Suppressor macrophage (primary cell): ENCODE measurements at regions not wholly inside any gene's neighbourhood (a gene's known extent, or its start where the extent isn't known, plus 50 kb on each side); places are given as distances from the start of the nearest gene placed in this dataset.
"Not testable (repeated sequence)": the region's sequence is repeated elsewhere in the genome, so short reads cannot be mapped to it uniquely, and the experiment has no call there.

ENCODE experiments used
- DNase-seq, 4 experiments: peaks; one replicate each; pipeline ENCODE4 v3.0.0-alpha.2; 2020 to 2022

DNA sequence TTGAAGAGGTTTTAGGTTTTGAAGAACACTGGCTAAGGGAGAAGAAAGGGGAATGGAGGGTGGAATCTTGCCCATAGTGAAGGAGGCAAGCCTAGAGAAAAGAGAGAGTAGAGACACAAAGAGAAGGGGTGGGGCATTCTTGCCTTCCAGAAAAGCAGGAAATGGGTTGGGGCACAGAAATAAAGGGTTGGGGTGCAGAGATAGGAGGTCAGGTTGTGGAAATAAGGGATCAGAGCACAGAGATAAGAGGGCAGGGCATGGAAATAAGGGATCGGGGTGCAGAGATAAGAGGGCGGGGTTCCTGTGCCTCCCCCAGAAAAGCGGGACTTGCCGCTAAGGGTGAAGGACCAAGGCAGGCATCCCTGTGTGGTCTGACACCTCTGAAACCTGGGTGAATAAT is 69.9 kb downstream of the ALG1L2 start:
- DNase-seq = not testable (repeated sequence)

DNA sequence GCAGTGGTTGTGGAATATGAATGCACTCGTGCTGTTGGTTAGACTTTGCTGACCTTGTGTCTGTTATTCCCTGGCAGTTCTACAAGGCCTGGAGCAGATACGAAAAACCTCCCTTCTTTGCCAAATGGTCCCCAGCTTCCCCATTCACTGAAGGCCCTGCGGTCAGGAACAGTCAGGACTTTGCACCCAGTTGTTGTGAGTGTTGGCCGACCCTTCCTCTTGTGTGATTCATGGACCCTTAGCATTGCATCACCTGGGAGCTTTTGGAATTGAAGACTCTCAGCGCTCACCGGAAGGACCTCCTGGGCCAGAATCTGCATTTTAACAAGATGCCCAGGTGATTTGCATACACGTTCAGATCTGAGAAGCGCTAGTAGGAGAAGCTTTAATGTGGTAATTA is 71.6 kb downstream of the ALG1L2 start:
- DNase-seq = not testable (repeated sequence)

DNA sequence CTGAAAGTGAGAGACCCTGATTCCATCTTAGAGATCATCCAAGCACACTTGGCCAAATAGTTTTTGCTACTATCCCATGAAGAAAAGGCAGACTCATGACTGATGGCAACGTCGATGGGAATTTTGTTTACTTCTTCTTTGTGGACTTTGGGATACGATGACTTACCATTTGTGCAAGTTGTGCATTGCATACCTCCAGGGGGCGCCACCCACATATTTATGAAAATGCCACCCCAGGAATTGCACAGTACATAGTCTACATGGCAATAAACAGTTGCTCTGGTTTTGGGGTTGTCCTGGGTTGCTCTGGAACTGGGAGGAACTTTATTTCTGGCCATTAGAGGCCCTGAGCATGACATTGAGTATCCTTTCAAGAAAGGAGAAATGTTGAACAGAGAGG is 73.8 kb downstream of the ALG1L2 start:
- not testable (repeated sequence) for DNase-seq

DNA sequence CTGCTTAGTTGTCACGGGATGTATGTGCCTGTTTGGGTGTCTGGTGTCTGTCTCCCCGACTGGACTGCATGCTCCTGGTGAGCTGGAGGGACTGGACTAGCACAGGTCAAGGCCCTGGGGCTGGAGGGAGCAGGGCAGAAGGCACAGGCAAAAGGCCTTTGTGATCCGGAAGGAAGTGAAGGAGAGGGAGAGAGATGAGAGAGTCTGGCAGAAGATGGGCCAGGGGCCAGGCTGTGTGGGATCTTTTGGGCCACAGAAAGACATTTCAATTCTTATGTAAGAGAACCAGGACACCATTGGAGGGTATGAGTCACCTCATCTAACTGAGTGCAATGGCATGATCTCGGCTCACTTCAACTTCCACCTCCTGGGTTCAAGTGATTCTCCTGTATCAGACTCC is 85.2 kb downstream of the ALG1L2 start:
- not testable (repeated sequence) for DNase-seq

DNA sequence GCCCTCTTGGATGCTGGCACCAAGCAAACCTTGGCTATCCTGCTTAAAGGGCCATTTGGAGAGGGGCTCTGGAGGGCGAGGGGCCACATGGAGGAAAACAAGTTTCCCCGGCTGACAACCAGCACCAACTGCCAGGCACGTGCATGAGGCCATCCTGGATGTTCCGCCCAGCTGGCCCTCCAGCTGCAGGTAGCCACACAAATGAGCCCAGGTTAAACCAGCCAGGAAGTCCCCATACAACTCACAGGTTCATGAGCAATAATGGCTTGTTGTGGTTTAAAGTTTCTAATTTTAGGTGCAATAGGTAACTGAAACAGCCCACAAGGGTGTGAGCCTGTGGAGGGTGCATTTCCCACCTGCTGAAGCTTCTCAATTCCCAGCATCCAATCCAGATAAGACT is 93.6 kb downstream of the ALG1L2 start:
- not testable (repeated sequence) for DNase-seq

DNA sequence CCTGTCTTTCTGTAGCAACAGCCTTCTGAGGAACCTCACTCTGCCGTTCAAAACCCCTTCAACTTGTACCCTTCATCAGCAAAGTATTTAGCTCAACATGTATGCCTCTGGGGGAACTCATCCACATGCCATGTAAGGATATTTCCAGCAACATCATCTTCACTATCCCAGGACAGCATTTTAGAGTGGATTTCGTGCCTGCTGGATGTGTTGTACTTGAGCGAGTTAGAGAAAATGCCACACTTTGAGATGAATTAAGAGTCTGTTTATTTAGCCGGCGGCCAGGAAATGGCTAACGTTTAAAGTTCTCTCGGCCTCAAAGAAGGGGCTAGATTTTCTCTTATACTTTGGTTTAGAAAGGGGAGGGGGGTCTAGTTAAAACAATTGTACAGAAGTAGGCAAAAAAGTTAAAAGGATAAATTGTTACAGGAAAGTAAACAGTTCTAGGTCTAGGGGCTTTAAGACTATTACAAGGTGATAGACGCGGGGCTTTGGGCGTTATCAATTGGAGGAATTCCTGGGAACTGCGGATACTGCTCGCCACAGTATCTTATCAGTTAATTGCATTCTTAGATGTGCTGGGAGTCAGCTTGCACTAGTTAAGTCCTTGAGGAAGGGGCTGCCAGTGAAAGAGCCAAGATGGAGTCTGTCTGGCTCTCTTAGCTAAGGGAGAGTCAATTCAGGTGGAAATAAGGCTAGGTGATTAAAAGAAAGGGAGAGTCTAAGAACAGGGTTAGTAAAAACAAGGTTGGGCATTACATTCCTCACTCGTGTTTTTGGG is 95.0 kb downstream of the ALG1L2 start:
- DNase-seq = peak in 1 of 4 experiments; percentile 1

DNA sequence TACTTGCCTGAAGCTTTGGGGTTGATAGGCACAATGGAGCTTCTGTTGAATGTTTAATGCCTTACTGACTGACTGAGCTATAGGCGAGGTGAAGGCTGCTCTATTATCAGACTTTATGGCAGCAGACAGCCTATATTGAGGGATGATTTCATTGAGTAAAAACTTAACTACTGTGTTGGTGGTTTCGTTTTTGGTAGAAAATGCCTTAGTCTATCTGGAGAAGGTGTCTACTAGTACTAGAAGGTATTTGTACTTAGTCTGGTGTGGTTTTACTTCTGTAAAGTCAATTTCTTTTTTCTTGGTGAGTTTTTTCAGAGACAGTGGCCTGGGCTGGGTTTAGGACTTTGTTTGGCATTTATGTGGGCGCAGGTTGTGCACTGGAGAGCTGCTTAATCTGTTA is 97.2 kb downstream of the ALG1L2 start:
- not testable (repeated sequence) for DNase-seq

DNA sequence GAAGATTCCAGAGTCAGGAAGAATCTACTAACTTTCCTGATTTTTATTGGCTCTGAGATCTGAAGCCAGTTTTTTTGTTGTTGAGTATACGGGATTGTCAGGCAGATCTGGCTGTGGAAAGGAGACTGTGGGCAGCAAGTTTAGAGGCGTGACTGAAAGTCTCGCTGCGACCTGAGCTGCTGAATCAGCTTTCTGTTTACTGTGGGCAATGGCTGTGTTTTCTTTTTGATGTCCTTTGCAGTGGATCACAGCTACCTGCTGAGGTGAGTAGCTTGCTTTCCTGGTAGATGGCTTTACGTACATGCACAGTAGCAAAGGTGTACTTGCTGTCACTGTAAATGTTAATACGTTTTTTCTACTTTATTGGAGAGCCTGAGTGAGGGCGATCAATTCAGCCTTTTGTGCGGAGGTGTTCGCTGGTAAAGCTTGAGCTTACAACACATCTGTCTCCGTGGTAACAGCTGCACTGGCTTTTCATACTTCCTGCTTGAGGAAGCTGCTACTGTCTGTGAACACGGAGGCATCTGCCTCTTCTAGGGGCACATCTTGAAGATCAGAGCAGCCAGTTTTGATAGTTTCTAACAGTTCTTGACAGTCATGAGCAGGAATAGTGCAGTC is 97.8 kb downstream of the ALG1L2 start:
- DNase-seq = peak; percentile 40 to 59 (median 50)

DNA sequence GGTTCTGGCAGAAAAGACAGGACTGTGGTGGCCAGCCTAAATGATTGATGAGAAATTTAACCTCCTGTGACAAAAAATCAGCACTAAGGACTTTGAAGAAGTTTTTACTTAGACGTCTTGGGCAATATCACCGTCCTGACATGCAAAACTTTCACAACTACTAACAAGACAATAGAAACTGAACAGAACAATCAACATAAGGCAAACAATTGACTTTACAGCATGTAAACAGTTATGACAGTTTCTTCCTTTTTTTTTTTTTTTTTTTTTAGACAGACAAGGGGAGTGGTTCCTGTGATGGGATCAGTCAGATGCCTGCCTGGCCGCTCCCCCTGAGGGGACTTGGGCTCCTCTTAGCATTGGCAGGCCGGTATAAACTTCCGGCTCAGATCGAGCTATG is 100.8 kb downstream of the ALG1L2 start:
- DNase-seq = peak in 2 of 4 experiments; percentile 15 to 51

DNA sequence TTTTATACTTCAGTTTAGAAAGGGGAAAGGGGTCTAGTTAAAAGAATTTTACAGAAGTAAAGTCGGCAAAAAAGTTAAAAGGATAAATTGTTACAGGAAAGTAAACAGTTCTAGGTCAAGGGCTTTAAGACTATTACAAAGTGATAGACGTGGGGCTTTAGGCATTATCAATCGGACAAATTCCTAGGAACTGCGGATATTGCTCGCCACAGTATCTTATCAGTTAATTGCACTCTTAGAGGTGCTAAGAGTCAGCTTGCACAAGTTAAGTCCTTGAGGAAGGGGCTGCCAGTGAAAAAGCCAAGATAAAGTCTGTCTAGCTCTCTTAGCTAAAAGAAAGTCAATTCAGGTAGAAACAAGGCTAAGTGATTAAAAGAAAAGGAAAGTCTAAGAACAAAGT is 102.1 kb downstream of the ALG1L2 start:
- DNase-seq = not testable (repeated sequence)

DNA sequence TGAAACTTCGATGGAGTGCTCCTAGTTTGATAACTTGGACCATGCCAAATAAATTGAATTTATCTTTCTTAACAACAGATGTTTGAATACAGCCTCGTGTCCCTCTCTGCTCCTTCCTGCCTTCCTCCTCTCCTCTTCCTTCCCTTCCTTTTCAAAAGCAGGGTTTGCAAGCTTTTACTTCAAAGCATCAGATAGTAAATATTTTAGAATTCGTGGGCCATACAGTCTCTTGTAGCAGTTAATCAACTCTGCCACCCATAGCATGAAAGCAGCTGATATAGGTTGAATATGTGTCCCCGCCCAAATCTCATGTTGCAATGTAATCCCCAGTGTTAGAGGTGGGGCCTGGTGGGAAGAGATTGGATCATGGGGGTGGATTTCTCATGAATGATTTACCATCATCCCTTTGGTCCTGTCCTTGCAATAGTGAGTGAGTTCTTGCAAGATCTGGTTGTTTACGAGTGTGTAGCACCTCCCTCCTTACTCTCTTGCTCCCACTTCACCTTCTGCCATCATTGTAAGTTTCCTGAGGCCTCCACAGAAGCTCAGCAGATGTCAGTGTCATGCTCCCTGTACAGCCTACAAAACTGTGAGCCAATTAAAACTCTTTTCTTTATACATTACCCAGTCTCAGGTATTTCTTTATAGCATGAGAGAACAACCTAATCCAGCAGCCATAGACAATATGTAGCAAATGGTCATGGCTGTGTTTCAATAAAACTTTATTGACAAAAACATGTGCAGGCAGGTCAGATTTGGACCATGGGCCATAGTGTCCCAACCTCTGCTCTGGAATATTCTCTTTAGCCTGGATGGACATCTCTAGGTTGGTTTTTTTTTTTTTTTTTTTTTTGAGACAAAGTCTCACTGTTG is 102.8 kb downstream of the ALG1L2 start:
- not testable (repeated sequence) for DNase-seq

DNA sequence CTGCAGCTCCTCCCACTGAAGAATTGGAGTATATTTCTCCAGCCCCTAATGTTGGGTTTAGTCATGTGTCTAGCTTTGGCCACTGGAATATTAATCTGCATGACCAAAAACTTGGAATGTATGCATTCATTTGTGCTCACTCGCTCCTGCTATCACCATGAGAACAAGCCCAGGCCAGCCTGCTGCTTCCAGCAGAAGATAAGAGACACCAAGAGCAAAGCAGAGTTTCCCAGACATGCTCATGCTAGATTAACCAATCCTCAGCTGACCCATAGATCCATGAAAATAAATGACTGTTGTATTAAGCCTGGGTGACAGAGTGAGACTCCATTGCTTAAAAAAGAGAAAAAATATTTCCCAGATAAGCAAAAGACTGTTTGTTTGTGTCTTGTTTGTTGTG is 119.6 kb downstream of the ALG1L2 start:
- not testable (repeated sequence) for DNase-seq

DNA sequence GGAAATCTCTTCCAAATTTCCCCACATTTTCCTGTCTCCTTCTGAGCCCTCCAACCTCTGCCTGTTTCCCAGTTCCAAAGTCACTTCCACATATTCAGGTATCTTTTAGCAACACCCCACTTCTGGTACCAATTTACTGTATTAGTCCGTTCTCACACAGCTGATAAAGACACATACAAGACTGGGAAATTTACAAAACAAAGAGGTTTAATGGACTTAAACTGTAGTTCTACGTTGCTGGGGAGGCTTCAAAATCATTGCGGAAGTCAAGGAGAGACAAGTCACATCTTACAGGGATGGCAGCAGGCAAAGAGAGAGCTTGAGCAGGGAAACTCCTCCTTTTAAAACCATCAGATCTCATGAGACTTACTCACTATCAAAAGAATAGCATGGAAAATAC is 122.0 kb downstream of the ALG1L2 start:
- DNase-seq = not testable (repeated sequence)

DNA sequence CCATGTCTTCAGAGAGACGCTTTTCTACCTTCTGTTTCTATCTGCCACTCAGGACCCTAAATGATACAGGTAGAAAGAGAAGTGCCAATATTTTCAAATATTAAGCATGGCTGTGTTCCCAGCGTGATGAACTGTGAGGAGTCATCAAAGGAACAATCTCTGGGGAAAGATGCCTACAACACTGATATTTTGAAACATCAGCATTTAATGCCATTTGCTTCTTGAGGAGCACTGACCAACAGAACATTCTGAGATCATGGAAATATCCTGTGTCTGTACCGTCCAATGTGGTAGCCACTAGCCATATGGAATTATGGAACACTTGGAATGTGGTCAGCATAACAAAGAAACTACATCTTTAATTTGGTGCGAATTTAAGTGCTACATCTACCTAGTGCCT is 117.9 kb upstream of the COL6A5 start:
- no peak for DNase-seq

DNA sequence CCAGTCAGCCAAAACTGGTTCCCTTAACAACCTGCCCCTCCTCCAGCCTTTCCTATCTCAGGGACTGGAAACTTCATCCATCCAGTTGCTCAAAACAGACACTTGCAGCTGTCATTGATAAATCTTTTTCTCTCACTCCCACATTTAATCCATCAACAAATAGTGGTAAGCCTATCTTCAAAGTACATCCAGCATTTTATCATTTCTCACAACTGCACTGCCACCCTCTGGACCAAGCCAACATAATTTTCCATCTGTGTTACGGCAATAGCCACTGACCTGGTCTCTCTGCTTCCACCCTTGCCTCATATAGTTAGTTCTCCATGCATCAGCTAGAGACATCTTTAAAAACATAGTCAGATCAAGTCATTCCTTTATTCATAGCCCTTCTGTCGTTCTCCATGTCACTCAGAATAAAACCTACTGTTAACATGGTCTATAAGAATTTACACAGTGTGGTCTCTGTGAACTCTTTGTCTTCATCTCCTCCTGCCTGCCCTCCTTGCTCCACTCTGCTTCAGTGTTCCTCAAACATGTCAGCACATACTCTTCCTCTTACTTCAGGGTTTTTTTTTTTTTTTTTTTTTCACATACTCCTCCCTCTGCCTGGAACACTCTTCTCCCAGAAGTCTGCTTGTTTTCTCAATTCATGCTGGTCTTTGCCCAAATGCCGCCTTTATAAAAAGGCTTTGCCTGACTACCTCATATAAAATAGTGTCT is 102.5 kb upstream of the COL6A5 start:
- peak; percentile 25 to 41 (median 33) for DNase-seq

DNA sequence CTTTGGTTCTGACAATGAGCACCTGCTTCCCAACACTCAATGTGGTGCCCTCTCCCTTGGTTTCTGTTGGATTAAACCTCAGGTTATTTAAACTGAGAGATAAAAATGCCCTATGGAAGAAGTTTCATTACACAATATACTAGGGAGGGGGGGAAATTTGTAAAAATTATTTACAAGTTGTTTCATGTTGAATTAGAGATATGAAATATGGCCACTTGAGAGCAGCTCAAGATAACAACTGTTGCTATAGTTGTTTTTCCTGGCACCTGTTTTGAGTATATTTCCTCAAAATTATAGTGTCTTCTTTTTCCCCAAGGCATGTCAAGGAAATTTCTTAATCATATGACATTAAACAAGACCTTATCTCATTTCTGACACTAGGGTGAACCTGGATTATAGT is 101.7 kb upstream of the COL6A5 start:
- DNase-seq = no peak

DNA sequence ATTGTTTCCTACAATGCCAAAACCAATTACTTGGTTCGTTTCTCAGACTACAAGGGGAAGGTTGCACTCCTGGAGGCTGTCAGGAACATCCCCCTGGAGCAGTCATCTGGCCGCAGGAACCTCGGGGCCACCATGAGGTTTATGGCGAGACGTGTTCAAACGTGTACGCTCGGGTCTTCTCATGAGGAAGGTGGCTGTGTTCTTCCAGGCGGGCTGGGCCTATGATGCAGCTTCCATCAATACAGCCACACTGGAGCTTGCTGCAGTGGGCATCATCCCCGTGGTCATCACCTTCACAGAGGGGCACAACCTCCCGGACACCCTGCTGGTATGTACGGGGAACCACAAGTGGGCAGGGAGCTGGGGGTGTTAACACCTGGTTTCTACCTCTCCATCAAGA is 94.5 kb upstream of the COL6A5 start:
- no peak for DNase-seq

DNA sequence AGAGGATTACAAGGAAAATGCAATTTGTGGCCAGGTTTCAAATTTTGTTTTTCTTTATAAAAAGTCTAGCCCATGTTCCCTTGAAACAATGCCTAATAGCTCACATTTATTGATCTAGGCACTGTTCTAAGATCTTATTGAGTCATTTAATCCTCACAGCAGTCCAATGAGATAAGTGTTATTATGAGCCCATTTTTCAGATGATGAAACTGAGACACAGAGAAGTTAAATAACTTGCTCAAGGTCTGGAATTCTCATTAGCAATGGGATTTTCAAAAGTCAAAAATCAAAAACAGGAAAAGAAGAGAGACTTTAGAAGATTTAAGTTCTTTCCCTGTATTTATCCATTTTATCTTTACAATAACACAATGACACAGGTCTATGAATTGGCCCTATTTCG is 90.0 kb upstream of the COL6A5 start:
- DNase-seq = no peak

DNA sequence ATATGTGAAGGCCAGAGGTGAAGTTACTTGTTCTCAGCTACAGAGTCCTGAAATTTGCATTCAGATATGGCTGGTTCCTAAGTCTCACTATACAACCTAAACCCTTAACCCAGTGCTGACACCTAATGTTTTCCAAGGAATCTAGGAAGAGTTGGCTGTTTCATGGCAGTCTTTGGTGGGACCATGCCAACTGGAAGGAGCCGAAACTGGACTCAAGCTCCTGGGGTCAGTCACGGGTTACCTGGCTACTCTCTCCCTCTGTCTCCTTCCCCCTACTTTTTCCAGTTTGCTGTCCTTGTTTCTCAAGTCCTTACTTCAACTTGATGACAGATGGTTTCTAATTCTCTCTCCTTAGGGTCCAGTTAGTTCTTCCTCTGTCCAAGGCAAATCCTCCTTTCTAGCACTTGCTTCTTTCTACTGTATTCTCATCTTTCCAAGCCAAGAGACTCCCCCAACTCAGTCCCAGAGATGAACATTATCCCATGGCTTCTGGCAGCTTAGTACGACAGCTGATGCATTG is 88.6 kb upstream of the COL6A5 start:
- DNase-seq = no peak

DNA sequence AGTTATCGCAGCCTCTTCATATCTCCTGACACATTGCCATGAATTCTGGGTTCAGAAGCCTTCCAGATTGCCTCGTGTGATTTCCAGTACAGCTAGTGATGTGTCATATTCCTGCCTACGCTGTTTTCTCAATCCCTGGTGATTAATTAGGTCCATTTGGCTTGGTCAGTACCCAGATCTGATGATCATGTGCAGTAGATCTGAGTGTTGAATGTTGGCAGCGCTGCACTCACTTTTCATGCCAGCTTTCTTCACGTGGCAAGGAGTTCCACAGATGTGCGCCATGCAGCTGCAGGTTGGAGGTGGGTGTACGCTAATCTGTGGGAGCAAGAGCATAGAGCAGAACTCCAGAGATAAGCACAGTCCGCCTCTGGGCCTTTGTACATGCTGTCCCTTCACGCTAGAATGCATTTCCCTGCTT is 86.9 kb upstream of the COL6A5 start:
- no peak for DNase-seq

DNA sequence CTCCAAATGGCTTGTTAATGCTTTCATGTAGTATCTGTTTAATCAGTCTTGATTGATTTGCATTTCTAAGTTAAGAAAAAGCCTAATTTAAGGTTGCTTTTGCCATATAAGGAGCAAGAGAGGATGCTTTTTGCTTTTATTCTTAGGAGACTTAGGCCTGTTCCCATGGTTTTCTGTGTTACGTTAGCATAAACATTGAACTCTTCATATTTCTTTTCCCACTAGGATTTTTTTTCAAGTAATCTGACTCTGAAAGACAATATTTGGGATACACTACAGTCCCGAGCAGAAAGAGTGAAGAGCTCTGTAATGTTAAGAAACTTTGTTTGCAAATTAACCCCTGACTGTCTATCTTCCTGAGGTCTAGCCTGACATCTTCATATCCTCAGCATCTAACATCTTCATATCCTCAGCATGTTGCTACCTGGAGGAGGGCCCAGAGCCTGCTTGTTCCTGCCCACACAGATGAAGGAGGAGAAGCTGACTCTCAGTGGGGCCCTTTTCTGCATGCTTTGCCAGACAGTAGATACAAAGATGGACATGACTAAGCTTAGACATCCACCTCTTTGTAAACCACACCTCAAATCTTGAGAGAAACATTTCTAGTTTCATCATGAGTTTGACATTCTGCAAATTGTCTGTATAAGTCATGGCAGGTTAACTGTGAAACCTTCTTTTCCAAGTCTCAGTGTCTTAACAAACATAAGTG is 86.2 kb upstream of the COL6A5 start:
- DNase-seq = no peak

DNA sequence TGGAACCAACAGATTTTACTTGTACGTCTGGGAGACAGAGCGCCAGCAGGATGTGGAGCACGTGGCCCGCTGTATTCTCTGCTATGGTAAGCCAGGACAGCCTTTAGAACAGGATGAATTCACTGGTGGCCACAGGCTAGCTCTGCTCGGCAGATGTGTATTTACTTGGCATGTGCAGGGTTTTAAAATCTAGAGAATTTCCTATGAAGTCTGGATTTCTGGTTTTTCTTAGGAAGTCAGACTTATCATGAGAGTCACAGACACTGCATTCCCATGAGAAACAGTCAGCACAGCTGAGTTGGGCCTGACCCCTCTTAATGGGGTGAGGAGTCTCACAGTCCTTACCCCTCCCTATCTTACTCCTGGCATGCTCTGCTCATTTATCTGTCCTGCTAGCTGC is 84.6 kb upstream of the COL6A5 start:
- no peak for DNase-seq
